SK-MEL-5 (cell line): ENCODE measurements at regions not wholly inside any gene's neighbourhood (a gene's known extent, or its start where the extent isn't known, plus 50 kb on each side); places are given as distances from the start of the nearest gene placed in this dataset.

Experiments
- DNase-seq: peaks from one replicate; pipeline ENCODE4 v3.0.0-alpha.2; 2016; ENCODE audit warnings: low read depth, low spot score
- in situ Hi-C: cut with HindIII; loops from 2 replicates; pipeline ENCODE4 v1.10.0; 2016; ENCODE audit warnings: low sequenced_read_pairs, high pct_unique_total_duplicates, low pct_unique_long_range_greater_than_20kb

GRCh38 chr11:15742626-15743519, 613.5 kb downstream of the SOX6 start:
- no peak for DNase-seq
- in situ Hi-C loops: no loop called here

GRCh38 chr11:15744693-15745092, 611.7 kb downstream of the SOX6 start:
- in situ Hi-C loops: no loop called here
- no peak for DNase-seq

- in situ Hi-C loops: no loop called here
- no peak for DNase-seq
Observed at GRCh38 chr11:15745266-15745665, 611.1 kb downstream of the SOX6 start.

DNA sequence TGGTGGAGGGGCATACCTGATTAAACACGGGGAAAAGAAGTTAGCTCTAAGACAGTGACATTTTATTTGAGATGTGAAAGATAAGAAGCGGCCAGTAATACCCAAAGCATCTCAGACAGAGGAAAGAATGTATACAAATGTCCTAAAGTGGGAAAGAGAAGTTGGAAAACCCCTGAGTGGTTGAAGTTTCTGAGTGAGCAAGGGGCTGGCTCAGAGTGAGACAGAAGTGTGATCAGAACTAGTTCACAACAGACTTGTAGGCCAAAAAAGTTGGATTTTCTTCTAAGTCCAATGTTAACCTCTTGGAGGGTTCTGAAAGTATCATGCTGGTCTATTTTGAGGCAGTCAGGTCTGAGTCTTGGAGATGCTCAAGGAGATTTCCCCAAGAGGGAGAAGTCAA, 608.7 kb downstream of the SOX6 start:
- no peak for DNase-seq
- in situ Hi-C loops: no loop called here

DNA sequence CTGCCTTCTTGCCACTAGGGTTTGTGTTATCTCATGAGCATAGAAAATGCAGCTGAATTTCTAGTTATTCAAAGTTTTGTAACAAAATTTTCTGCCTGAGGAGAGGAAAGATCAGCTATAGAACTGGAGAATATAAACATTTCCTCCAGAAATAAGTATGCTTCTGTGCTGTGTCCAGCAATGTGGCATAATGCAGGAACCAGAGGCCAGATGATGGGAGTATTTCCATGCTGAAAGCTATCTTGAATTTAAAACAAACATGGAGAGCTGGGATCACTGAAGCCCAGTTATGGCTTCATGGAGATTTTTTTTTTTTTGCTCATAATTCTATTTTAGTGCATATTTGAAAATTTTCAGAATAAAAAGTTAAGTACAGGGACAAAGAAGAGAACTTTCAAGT, 608.2 kb downstream of the SOX6 start:
- in situ Hi-C loops: no loop called here
- no peak for DNase-seq

GRCh38 chr11:15748741-15749140, 607.6 kb downstream of the SOX6 start:
- no peak for DNase-seq
- in situ Hi-C loops: no loop called here

DNA sequence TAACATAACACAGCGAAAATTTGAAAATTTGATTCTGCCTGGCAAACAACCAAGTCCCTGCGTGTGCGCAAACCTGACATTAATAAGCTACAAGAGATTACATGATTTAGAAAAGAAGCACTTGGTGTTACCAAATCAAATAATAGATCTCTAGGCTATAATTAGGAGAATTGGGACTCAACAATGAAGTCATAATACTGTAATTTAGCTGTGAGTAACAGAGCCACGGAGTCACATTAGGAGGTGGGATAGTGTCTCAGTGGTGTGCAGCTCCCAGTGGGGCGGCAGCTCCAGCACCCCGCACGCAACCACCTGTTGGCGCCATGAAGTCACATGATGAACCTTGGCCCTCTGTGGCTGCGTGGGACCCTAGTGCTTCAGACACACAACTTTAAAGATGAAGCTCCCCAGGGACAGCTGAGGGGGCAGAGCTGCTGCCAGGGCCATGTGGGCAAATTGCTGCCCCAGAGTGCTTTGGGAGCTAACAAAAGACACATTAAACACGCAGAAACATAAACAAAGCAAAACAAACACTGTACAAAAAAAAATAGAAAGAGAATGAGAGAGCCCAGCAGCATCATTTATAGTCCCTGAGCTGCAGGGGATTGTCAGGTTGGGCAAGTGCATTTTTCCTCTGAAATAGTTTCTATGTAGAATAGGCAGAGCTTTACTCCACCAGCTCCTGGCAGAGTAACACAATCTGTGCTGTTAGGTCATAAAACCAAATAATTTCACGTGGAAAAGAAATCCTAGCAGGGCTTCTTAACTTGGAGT, 605.6 kb downstream of the SOX6 start:
- DNase-seq: no peak
- in situ Hi-C loops: no loop called here

DNA sequence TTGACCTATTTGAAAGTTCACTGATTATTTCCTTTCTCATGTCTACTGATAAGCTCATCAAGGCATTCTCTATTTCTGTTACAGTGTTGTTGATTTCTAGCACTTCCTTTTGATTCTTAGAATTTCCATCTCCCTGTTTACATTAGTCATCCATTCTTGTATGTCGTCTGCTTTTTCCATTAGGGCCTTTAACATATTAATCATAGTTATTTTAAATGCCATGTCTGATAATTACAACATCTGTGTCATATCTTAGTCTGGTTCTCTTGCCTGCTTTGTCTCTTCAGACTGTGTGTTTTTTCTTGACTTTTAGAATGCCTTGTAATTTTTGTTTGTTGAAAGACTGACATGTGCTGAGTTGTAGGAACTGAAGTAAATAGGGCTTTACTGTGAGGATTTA, 602.1 kb downstream of the SOX6 start:
- in situ Hi-C loops: no loop called here
- no peak for DNase-seq

- no peak for DNase-seq
Observed at GRCh38 chr11:15757048-15757698, 599.2 kb downstream of the SOX6 start.

GRCh38 chr11:15758857-15759465, 597.4 kb downstream of the SOX6 start:
- DNase-seq: no peak
- in situ Hi-C loops: no loop called here

More at GRCh38 chr11:15757048-15757698, 599.2 kb downstream of the SOX6 start:
- in situ Hi-C loops: no loop called here

DNA sequence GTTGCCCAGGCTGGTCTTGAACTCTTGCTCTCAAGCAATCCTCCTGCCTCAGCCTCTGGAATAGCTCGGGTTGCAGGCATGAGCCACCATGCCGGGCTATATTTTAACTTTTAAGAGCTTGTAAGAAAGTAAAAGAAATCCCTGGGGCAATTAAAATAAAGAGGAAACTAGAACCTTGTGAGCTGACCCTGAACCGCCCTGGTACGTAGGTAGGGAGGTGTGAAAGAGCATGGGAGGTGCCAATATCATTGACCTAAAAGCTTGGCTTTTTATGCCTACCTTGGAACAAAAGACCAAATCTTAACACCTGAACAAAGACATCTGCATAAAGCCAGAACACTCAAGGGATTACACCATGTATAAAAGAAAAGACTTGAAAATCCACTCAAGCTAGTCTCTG, 595.1 kb downstream of the SOX6 start:
- in situ Hi-C loops: no loop called here
- no peak for DNase-seq

GRCh38 chr11:15764326-15764725, 592.0 kb downstream of the SOX6 start:
- in situ Hi-C loops: no loop called here
- DNase-seq: no peak

DNA sequence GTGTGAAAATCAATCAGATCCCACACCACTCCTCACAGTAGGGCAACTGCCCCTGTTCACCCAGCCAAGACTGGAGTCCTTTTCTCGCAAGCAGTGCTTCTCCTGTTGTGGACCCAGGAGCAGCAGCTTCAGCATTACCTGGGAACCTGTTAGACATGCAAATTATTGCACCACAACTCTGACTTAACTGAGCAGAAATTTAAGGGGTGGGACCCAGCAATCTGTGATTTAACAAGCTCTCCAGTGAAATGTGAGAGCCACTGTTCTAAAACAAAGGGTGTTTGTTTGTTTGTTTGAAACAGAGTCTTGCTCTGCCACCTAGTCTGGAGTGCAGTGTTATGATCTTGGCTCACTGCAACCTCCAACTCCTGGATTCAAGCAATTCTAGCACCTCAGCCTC, 591.4 kb downstream of the SOX6 start:
- in situ Hi-C loops: no loop called here
- DNase-seq: peak; percentile 48

DNA sequence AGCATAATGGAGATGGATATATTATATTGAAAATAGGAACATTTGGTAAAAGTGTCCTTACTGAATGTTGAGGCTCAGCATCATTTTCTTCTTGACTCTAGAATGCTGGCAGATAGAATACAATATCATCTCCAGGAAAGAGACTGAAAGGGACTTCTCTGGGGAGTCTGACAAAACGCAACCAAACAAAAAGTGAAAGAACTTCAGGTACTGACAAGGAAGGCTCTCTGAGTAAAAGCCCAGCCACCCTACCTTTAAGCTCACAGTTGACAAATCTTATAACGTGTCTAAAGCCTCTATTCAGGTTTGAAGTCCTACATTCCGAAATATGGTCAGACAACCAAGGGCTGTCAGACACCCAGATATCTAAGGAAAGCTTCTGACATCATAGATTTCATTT, 590.8 kb downstream of the SOX6 start:
- in situ Hi-C loops: no loop called here
- DNase-seq: no peak

- in situ Hi-C loops: no loop called here
- no peak for DNase-seq
Observed at GRCh38 chr11:15768321-15768720, 588.0 kb downstream of the SOX6 start.

GRCh38 chr11:15769203-15769602, 587.1 kb downstream of the SOX6 start:
- in situ Hi-C loops: no loop called here
- no peak for DNase-seq

GRCh38 chr11:15770798-15771414, 585.4 kb downstream of the SOX6 start:
- in situ Hi-C loops: no loop called here

GRCh38 chr11:15772547-15772946, 583.8 kb downstream of the SOX6 start:
- in situ Hi-C loops: no loop called here
- DNase-seq: no peak

More at GRCh38 chr11:15770798-15771414, 585.4 kb downstream of the SOX6 start:
- peak; percentile 83 for DNase-seq
